LNCaP clone FGC (cell line): ENCODE measurements at regions not wholly inside any gene's neighbourhood (a gene's known extent, or its start where the extent isn't known, plus 50 kb on each side); places are given as distances from the start of the nearest gene placed in this dataset.
A peak's percentile ranks its signal among the peaks of the same experiment; 100 is the strongest.
"Not testable (repeated sequence)": the region's sequence is repeated elsewhere in the genome, so short reads cannot be mapped to it uniquely, and the experiment has no call there.

Experiments
- DNase-seq: peaks from one replicate; pipeline ENCODE4 v3.0.0-alpha.2; 2011; ENCODE audit warnings: low read depth
- H3K4me3 ChIP-seq: 2 replicates; pipeline ENCODE4 v1.5.1; 2011; ENCODE audit warnings: mild to moderate bottlenecking, low read depth, low read length, control low read depth
- TF ChIP-seq, protein P1 (sequence below): IDR thresholded peaks from 2 replicates; pipeline ENCODE4 v1.5.1; 2012; ENCODE audit warnings: mild to moderate bottlenecking; ENCODE audit not compliant: control insufficient read depth, insufficient read depth; ENCODE audit errors: extremely low read depth

GRCh38 chr20:29753426-29753746 is 1504.1 kb upstream of the DEFB115 start:
- peak; percentile 64 for DNase-seq
- TF ChIP-seq, protein P1, sequence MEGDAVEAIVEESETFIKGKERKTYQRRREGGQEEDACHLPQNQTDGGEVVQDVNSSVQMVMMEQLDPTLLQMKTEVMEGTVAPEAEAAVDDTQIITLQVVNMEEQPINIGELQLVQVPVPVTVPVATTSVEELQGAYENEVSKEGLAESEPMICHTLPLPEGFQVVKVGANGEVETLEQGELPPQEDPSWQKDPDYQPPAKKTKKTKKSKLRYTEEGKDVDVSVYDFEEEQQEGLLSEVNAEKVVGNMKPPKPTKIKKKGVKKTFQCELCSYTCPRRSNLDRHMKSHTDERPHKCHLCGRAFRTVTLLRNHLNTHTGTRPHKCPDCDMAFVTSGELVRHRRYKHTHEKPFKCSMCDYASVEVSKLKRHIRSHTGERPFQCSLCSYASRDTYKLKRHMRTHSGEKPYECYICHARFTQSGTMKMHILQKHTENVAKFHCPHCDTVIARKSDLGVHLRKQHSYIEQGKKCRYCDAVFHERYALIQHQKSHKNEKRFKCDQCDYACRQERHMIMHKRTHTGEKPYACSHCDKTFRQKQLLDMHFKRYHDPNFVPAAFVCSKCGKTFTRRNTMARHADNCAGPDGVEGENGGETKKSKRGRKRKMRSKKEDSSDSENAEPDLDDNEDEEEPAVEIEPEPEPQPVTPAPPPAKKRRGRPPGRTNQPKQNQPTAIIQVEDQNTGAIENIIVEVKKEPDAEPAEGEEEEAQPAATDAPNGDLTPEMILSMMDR: peak; percentile 74
- H3K4me3 ChIP-seq: 0 out of 2 replicates have a peak overlapping the region, but pooled peaks have one; percentile 25

DNA sequence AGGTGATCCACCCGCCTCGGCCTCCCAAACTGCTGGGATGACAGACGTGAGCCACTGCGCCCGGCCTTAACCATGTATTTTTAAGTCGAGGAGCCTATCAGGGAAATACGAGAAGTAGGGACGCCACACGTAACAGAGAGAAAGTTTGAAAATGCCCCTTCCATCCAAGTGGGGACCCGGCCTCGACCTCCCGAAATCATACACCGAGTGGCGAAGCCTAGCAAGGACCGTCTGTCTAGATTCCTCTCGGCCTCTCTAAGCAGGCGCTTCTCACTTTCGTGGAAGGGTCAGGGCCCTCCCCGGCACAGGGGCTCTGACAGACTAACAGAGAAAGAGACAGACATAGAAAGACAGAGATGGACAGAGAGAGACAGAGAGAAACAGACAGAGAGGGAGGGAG is 1503.6 kb upstream of the DEFB115 start:
- not testable (repeated sequence) for DNase-seq, H3K4me3 ChIP-seq

- not testable (repeated sequence) for DNase-seq, H3K4me3 ChIP-seq
Observed at GRCh38 chr20:29755854-29756498, 1501.5 kb upstream of the DEFB115 start.

- DNase-seq: no peak
- H3K4me3 ChIP-seq: no peak overlapping the region
- TF ChIP-seq, protein P1: no peak
Observed at GRCh38 chr20:29756664-29757063, 1500.8 kb upstream of the DEFB115 start.

- not testable (repeated sequence) for H3K4me3 ChIP-seq, DNase-seq
Observed at GRCh38 chr20:29761621-29762385, 1495.7 kb upstream of the DEFB115 start.

DNA sequence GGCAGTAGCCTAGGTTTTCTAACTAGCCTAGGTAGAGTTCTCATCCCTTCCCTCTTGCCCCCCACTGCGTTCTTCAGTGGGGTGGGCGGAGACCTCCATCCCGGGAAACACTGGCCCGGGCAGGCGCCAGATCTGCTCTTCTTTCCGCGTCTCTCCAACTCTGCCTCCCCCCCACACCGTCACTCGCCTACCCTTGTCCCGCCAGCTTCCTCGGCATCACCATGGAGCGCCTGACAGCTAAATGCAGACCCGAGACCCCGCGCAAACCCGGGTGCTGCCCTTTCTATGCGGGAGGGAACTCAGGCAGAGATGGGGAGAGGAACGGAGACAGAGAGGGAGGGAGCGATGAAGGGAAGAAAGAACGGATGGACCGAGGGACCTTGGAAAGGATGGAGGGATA is 1494.8 kb upstream of the DEFB115 start:
- no peak overlapping the region for H3K4me3 ChIP-seq
- TF ChIP-seq, protein P1: no peak
- no peak for DNase-seq

- TF ChIP-seq, protein P1: no peak
- H3K4me3 ChIP-seq: no peak overlapping the region
- no peak for DNase-seq
Observed at GRCh38 chr20:29763821-29764511, 1493.5 kb upstream of the DEFB115 start.

GRCh38 chr20:29764922-29765610 is 1492.4 kb upstream of the DEFB115 start:
- peak overlapping the region; percentile 29; the same call in 1 of the 2 replicates for H3K4me3 ChIP-seq
- peak; percentile 32 for DNase-seq
- TF ChIP-seq, protein P1: peak; percentile 48

DNA sequence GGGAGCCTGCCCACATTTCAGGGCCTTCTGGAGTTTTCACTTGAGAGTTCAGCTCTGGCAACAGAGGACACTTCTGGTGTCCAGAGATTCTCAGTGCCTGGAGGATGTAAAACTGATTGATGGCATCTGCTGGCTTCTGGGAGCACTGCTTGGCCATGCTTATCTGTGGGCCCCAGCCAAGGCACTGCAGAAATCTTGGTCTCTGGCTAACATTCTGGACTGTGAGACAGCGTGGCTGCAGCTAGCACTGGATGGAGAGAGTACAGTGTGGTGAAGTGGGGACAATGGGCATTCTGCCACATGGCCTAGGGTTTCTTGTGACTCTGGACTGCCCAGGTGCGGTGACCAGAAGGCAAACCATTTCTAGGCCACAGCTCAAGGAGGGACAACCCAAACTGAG is 1479.4 kb upstream of the DEFB115 start:
- not testable (repeated sequence) for DNase-seq, H3K4me3 ChIP-seq

- not testable (repeated sequence) for DNase-seq, H3K4me3 ChIP-seq
Observed at GRCh38 chr20:29781217-29781616, 1476.2 kb upstream of the DEFB115 start.

DNA sequence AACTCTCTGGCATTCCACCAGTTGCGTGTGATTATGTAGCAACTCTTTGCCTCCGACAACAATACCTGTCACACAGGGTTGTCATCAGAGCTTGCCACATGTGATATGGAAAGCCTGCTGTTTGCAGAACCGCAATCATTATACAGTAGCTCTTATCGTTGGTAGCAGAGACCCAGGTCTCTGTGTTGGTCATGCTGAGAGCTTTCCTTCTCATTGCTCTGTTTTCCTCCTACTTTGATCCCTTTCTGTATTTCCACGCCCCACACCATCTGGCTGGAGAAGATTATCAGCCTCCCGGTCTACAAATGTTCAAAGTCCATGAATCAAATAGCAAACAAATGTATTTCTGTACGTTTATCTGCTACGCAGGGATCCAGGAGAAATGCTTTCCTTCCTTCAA is 1475.6 kb upstream of the DEFB115 start:
- peak; percentile 4 for DNase-seq
- H3K4me3 ChIP-seq: not testable (repeated sequence)

GRCh38 chr20:29787456-29787855 is 1470.0 kb upstream of the DEFB115 start:
- not testable (repeated sequence) for H3K4me3 ChIP-seq

More at GRCh38 chr20:29787456-29787855, 1470.0 kb upstream of the DEFB115 start:
- not testable (repeated sequence) for DNase-seq
